ENCODE measurements at regions not wholly inside any gene's neighbourhood (a gene's known extent, or its start where the extent isn't known, plus 50 kb on each side); places are given as distances from the start of the nearest gene placed in this dataset.

DNA sequence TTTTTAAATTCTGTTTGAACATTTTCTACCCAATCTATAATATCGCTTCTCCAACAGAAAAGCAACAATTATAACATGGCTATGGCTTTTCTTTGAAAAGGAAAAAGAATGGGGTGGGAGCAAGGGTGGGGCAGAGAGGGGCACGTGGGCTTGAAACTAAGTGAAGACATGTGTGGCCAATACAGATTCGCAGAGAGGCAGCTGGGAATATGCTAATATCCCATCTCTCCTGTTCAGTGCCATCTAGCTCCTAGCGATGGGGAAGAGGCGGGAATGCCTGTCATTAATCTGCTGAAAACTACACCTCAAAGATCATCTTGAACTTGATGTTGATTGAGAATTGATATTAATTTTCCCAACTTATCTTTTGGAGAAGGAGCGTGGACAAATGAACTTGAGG lies 65.5 kb upstream of the ITGA6 start:
- CTCF ChIA-PET = no interaction called here
- Mint-ChIP-seq H3K4me3 (no peak overlapping the region), H3K27me3 (peaks cover 10% of the 10 kb centered on the region), H3K4me1 (no peaks in the 10 kb centered on the region), H3K27ac (no peak overlapping the region), H3K9me3 (ENCODE audit: insufficient read depth) (no peaks in the 10 kb centered on the region)
- Histone ChIP-seq H3K4me3 (ENCODE audit: control extremely low read depth in 1 of 5, extremely low read depth in 1 of 5, insufficient read depth in 1 of 5, low read depth in 2 of 5, low read length in 4 of 5) (no peak overlapping the region), H3K9me3 (ENCODE audit: control extremely low read depth in 1 of 3, control insufficient read depth in 2 of 3, insufficient read depth in 1 of 3, low read length in 2 of 3) (no peaks in the 10 kb centered on the region), H3K27ac (ENCODE audit: low read length in 2 of 2) (no peak overlapping the region), H4K20me1 (ENCODE audit: control insufficient read depth, insufficient read depth, low read length, poor library complexity, severe bottlenecking) (no peaks in the 10 kb centered on the region), H2AFZ (ENCODE audit: insufficient read depth, low read depth, low read length, poor library complexity, severe bottlenecking) (no peak overlapping the region), H3K9ac (ENCODE audit: low read length) (no peak overlapping the region), H3K4me1 (ENCODE audit: control insufficient read depth in 2 of 2, insufficient read depth in 2 of 2, low read length in 2 of 2) (no peaks in the 10 kb centered on the region), H3K4me2 (replicated peaks; ENCODE audit: low read depth, low read length, poor library complexity, severe bottlenecking) (no peak overlapping the region), H3K36me3 (replicated peaks in 1 of 2; ENCODE audit: control extremely low read depth in 1 of 2, control insufficient read depth in 1 of 2, extremely low read depth in 1 of 2, insufficient read depth in 2 of 2, low read length in 1 of 2) (no peaks in the 10 kb centered on the region), H3K79me2 (ENCODE audit: control insufficient read depth, insufficient read depth, low read length) (no peaks in the 10 kb centered on the region), H3K27me3 (replicated peaks in 1 of 4; ENCODE audit: control extremely low read depth in 1 of 4, control insufficient read depth in 3 of 4, insufficient read depth in 4 of 4, low read length in 3 of 4) (no peaks in the 10 kb centered on the region)
- no peak for ATAC-seq (ENCODE audit: low read depth)
- intact Hi-C loops (cut with micrococcal nuclease) = no loop called here
- no CpG with 5 or more reads among the region's 6 CpGs for WGBS (ENCODE audit: insufficient coverage)
- POLR2A ChIA-PET = no interaction called here
- no peak for DNase-seq
- no peak for TF ChIP-seq EZH2 (IDR thresholded peaks at IDR 0.05; ENCODE audit: borderline replicate concordance, insufficient read depth, low read depth, low read length, poor library complexity, severe bottlenecking)
- TF ChIP-seq CTCF (IDR thresholded peaks at IDR 0.05) = no peak

- POLR2A ChIA-PET = no interaction called here
- Mint-ChIP-seq H3K27ac (no peak overlapping the region), H3K9me3 (ENCODE audit: insufficient read depth) (peaks cover 4% of the 10 kb centered on the region), H3K4me3 (no peak overlapping the region), H3K27me3 (peaks cover 8% of the 10 kb centered on the region), H3K4me1 (no peaks in the 10 kb centered on the region)
- Histone ChIP-seq H3K9ac (ENCODE audit: low read length) (no peak overlapping the region), H2AFZ (ENCODE audit: insufficient read depth, low read depth, low read length, poor library complexity, severe bottlenecking) (no peak overlapping the region), H3K36me3 (replicated peaks in 1 of 2; ENCODE audit: control extremely low read depth in 1 of 2, control insufficient read depth in 1 of 2, extremely low read depth in 1 of 2, insufficient read depth in 2 of 2, low read length in 1 of 2) (no peaks in the 10 kb centered on the region), H3K9me3 (ENCODE audit: control extremely low read depth in 1 of 3, control insufficient read depth in 2 of 3, insufficient read depth in 1 of 3, low read length in 2 of 3) (peaks cover 0 to 2% (median 0%) of the 10 kb centered on the region in 3 donors), H3K27me3 (replicated peaks in 1 of 4; ENCODE audit: control extremely low read depth in 1 of 4, control insufficient read depth in 3 of 4, insufficient read depth in 4 of 4, low read length in 3 of 4) (no peaks in the 10 kb centered on the region), H3K4me1 (ENCODE audit: control insufficient read depth in 2 of 2, insufficient read depth in 2 of 2, low read length in 2 of 2) (no peaks in the 10 kb centered on the region), H3K4me3 (ENCODE audit: control extremely low read depth in 1 of 5, extremely low read depth in 1 of 5, insufficient read depth in 1 of 5, low read depth in 2 of 5, low read length in 4 of 5) (no peak overlapping the region), H3K79me2 (ENCODE audit: control insufficient read depth, insufficient read depth, low read length) (no peaks in the 10 kb centered on the region), H3K4me2 (replicated peaks; ENCODE audit: low read depth, low read length, poor library complexity, severe bottlenecking) (no peak overlapping the region), H3K27ac (ENCODE audit: low read length in 2 of 2) (no peak overlapping the region), H4K20me1 (ENCODE audit: control insufficient read depth, insufficient read depth, low read length, poor library complexity, severe bottlenecking) (no peaks in the 10 kb centered on the region)
- no CpG with 5 or more reads among the region's 1 CpG for WGBS (ENCODE audit: insufficient coverage)
- DNase-seq (no peak), ATAC-seq (ENCODE audit: low read depth) (no peak)
- intact Hi-C loops (cut with micrococcal nuclease) = no loop called here
- CTCF ChIA-PET = no interaction called here
- TF ChIP-seq EZH2 (IDR thresholded peaks at IDR 0.05; ENCODE audit: borderline replicate concordance, insufficient read depth, low read depth, low read length, poor library complexity, severe bottlenecking) (no peak), CTCF (IDR thresholded peaks at IDR 0.05) (no peak)
Observed at GRCh38 chr2:172364261-172364660, 63.1 kb upstream of the ITGA6 start.
